OCI-LY1 (cell line): ENCODE measurements at regions not wholly inside any gene's neighbourhood (a gene's known extent, or its start where the extent isn't known, plus 50 kb on each side); places are given as distances from the start of the nearest gene placed in this dataset.

Experiments used
- H2AFZ ChIP-seq: fragments of 200-600 bp; sonication (generic), shearing (Covaris generic); 2 replicates; pipeline ENCODE4 v1.6.0; 2014; ENCODE audit warnings: antibody characterized with exemption, mild to moderate bottlenecking, low read length
- H3F3A ChIP-seq: fragments of 200-600 bp; sonication (generic), shearing (Covaris generic); 2 replicates; pipeline ENCODE4 v1.6.0; 2014; ENCODE audit warnings: mild to moderate bottlenecking, antibody characterized with exemption, low read length, moderate library complexity; ENCODE audit not compliant: insufficient read depth
- H3K27ac ChIP-seq: fragments of 200-600 bp; sonication (generic); 2 replicates; pipeline ENCODE4 v1.5.1; 2014; ENCODE audit warnings: low read length, mixed run types, mild to moderate bottlenecking, low read depth; ENCODE audit not compliant: poor library complexity, severe bottlenecking
- H3K27me3 ChIP-seq: fragments of 200-600 bp; sonication (generic); 2 replicates; pipeline ENCODE4 v1.6.0; 2014; ENCODE audit warnings: antibody characterized with exemption, mild to moderate bottlenecking, low read length, moderate library complexity; ENCODE audit not compliant: insufficient read depth
- H3K36me3 ChIP-seq: fragments of 200-600 bp; sonication (generic); 2 replicates; pipeline ENCODE4 v1.6.1; 2014; ENCODE audit warnings: mild to moderate bottlenecking, antibody characterized with exemption, low read length, moderate library complexity, mixed read lengths; ENCODE audit not compliant: insufficient read depth
- H3K4me1 ChIP-seq: fragments of 200-600 bp; sonication (generic); 2 replicates; pipeline ENCODE4 v1.5.1; 2014; ENCODE audit warnings: mild to moderate bottlenecking, low read length, moderate library complexity; ENCODE audit not compliant: insufficient read depth, severe bottlenecking
- H3K4me2 ChIP-seq: fragments of 200-600 bp; sonication (generic), shearing (Covaris generic); 2 replicates; pipeline ENCODE4 v1.6.1; 2014; ENCODE audit warnings: low read length
- H3K4me3 ChIP-seq: fragments of 200-600 bp; sonication (generic); 2 replicates; pipeline ENCODE4 v1.5.1; 2014; ENCODE audit warnings: low read length, low read depth, mild to moderate bottlenecking, mixed read lengths; ENCODE audit not compliant: poor library complexity, severe bottlenecking
- H3K79me2 ChIP-seq: fragments of 200-600 bp; shearing (Covaris generic); 2 replicates; pipeline ENCODE4 v1.6.1; 2016; ENCODE audit warnings: mixed run types, low read length, mixed read lengths; ENCODE audit not compliant: insufficient read depth
- H3K9ac ChIP-seq: fragments of 200-600 bp; sonication (generic), shearing (Covaris generic); 2 replicates; pipeline ENCODE4 v1.6.1; 2014; ENCODE audit warnings: mild to moderate bottlenecking, low read length, mixed read lengths
- H3K9me2 ChIP-seq: fragments of 200-600 bp; sonication (generic), shearing (Covaris generic); 2 replicates; pipeline ENCODE4 v1.6.1; 2014; ENCODE audit warnings: low read depth, mild to moderate bottlenecking, low read length, mixed read lengths
- H3K9me3 ChIP-seq: fragments of 200-600 bp; shearing (Covaris generic); 2 replicates; pipeline ENCODE4 v1.6.1; 2014; ENCODE audit warnings: low read length, mixed read lengths
- H4K20me1 ChIP-seq: fragments of 200-600 bp; sonication (generic), shearing (Covaris generic); 2 replicates; pipeline ENCODE4 v1.6.0; 2016; ENCODE audit warnings: mild to moderate bottlenecking, low read length; ENCODE audit not compliant: insufficient read depth
- CTCF ChIP-seq: fragments of 200-600 bp; sonication (generic), shearing (Covaris generic); IDR thresholded peaks from 2 replicates; pipeline ENCODE4 v1.5.1; 2017; ENCODE audit warnings: mild to moderate bottlenecking, antibody characterized with exemption, low read length, moderate library complexity, mixed read lengths
- EZH2 ChIP-seq: fragments of 200-600 bp; sonication (generic), shearing (Covaris generic); IDR thresholded peaks from 2 replicates; pipeline ENCODE4 v1.8.0; 2017; ENCODE audit warnings: borderline replicate concordance, mixed run types, mild to moderate bottlenecking, antibody characterized with exemption, low read length, moderate library complexity, mixed read lengths

- H3K4me3 ChIP-seq, result no peak overlapping the region
- H3K4me1 ChIP-seq, result no peaks in the 10 kb centered on the region
- H4K20me1 ChIP-seq, result no peaks in the 10 kb centered on the region
- H3K27me3 ChIP-seq, result no peaks in the 10 kb centered on the region
- H3K36me3 ChIP-seq, result no peaks in the 10 kb centered on the region
- TF ChIP-seq EZH2 (no peak), CTCF (no peak)
- no peak overlapping the region for H2AFZ ChIP-seq
- H3K27ac ChIP-seq, result no peak overlapping the region
- H3K9ac ChIP-seq, result no peak overlapping the region
- no peak overlapping the region for H3K4me2 ChIP-seq
- no peaks in the 10 kb centered on the region for H3K79me2 ChIP-seq
- no peaks in the 10 kb centered on the region for H3K9me3 ChIP-seq
- H3F3A ChIP-seq, result no peaks in the 10 kb centered on the region
- H3K9me2 ChIP-seq, result no peaks in the 10 kb centered on the region
Measured at GRCh38 chr5:87582149-87582548, 169.4 kb upstream of the CCNH start.

DNA sequence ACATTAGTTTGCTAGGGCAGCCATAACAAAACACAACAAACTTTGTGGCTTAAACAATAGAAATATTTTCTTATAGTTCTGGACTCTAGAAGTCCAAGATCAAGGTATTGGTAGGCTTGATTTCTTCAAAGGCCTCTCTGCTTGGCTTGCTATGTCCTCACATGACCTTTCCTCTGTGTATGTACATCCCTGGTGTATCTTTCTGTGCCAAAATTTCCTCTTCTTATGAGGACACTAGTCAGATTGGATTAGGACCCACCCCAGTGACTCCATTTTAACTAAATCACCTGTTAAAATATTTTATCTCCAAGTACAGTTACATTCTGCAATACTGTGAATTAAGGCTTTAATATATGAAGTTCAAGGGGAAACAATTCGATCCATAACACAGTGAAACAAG, 168.9 kb upstream of the CCNH start:
- Histone ChIP-seq H3K9me2 (no peaks in the 10 kb centered on the region), H3K9me3 (no peaks in the 10 kb centered on the region), H3K27ac (no peak overlapping the region), H3K79me2 (no peaks in the 10 kb centered on the region), H3K4me1 (no peaks in the 10 kb centered on the region), H3K27me3 (no peaks in the 10 kb centered on the region), H3K9ac (no peak overlapping the region), H4K20me1 (no peaks in the 10 kb centered on the region), H3K4me3 (no peak overlapping the region), H3F3A (no peaks in the 10 kb centered on the region), H3K36me3 (no peaks in the 10 kb centered on the region), H2AFZ (no peak overlapping the region), H3K4me2 (no peak overlapping the region)
- TF ChIP-seq EZH2 (no peak), CTCF (no peak)

DNA sequence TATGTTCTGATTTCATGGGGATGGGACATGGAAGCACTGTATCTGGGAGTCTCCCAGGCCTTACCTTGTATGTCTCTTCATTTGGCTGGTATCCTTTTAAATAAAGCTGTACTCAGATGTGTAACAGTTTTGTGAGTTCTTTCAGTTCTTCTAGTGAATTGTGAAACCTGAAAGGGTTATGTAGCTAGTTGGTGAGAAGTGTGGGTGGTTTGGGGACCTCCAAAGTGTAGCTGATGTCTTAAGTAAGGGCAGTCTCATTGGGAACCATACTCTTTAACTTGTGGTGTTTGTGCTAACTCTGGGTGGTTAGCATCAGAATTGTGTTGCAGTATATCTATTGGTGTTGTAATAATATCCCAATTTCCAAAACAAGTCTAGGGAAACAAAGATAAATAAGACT, 166.9 kb upstream of the CCNH start:
- no peak for TF ChIP-seq EZH2
- TF ChIP-seq CTCF, result no peak
- Histone ChIP-seq H3K36me3 (no peaks in the 10 kb centered on the region), H3K4me1 (no peaks in the 10 kb centered on the region), H4K20me1 (no peaks in the 10 kb centered on the region), H3K4me3 (no peak overlapping the region), H3K9ac (no peak overlapping the region), H3F3A (no peaks in the 10 kb centered on the region), H3K79me2 (no peaks in the 10 kb centered on the region), H3K9me2 (no peaks in the 10 kb centered on the region), H3K27me3 (no peaks in the 10 kb centered on the region), H3K9me3 (no peaks in the 10 kb centered on the region), H3K27ac (no peak overlapping the region), H2AFZ (no peak overlapping the region), H3K4me2 (no peak overlapping the region)
